ENCODE measurements at regions not wholly inside any gene's neighbourhood (a gene's known extent, or its start where the extent isn't known, plus 50 kb on each side); places are given as distances from the start of the nearest gene placed in this dataset.

DNA sequence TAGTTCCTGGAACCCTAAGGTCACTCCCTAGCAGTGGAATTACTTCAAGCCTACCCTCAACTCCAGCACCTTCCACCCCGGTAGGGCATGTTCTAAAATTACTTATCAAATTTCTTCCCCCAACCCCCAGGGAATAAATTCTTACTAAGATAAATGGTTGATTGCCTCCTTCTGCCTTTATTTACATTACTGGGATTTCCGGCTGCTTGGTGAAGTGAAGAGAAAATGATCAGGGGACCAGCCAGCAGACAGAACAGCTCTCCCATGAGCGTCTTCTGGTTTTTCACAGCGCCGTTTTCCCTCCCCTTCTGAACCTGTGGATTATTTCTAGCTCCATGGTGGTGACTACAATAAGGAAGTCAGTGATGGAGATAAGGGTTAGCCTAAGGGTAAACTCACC, 521.5 kb upstream of the PPP2R3A start:
- TF ChIP-seq CTCF (IDR thresholded peaks at IDR 0.05) (no peak), POLR2A (IDR thresholded peaks at IDR 0.05) (no peak)

Data from uterus (tissue), 2 donors.